ENCODE measurements at regions not wholly inside any gene's neighbourhood (a gene's known extent, or its start where the extent isn't known, plus 50 kb on each side); places are given as distances from the start of the nearest gene placed in this dataset.

DNA sequence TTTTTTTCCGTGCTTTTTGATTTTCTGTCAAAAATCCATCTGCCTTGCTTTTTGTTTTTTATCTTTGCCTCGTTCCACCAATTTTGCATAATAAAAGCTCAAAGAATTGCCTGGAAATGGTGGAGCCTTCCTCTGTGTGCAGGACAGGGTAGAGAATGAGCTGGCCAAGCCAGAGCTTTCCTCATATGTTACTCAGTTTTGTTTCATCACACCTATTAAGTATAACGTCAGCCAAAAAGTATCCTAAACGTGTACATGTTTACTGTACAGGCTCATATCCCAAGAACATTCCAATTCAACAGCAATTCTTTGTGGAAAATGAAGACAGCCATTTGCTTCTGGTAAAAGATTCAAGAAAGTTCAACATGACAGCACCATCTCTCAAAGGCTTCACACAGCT lies 191.2 kb upstream of the LMNTD1 start:
- no peaks in the 10 kb centered on the region for H3K79me2 ChIP-seq (ENCODE audit: insufficient read depth, low read length)
- no peak overlapping the region for H3K4me3 ChIP-seq (ENCODE audit: low read length, poor library complexity, severe bottlenecking)
- H2AFZ ChIP-seq (ENCODE audit: low read length), result peak overlapping the region; percentile 59; the same call in 1 of the 2 replicates
- no peaks in the 10 kb centered on the region for H3K27me3 ChIP-seq (ENCODE audit: insufficient read depth, low read length, poor library complexity, severe bottlenecking)
- H3K4me2 ChIP-seq (ENCODE audit: low read depth, low read length, poor library complexity, severe bottlenecking), result no peak overlapping the region
- H3F3A ChIP-seq (ENCODE audit: low read depth), result no peaks in the 10 kb centered on the region
- no peaks in the 10 kb centered on the region for H4K20me1 ChIP-seq (ENCODE audit: insufficient read depth, low read length, poor library complexity, severe bottlenecking)
- H3K9ac ChIP-seq (ENCODE audit: low read depth, low read length, poor library complexity, severe bottlenecking), result no peak overlapping the region
- no peak for TF ChIP-seq EZH2phosphoT487 (IDR thresholded peaks at IDR 0.05; ENCODE audit: borderline replicate concordance)
- TF ChIP-seq, protein P1, sequence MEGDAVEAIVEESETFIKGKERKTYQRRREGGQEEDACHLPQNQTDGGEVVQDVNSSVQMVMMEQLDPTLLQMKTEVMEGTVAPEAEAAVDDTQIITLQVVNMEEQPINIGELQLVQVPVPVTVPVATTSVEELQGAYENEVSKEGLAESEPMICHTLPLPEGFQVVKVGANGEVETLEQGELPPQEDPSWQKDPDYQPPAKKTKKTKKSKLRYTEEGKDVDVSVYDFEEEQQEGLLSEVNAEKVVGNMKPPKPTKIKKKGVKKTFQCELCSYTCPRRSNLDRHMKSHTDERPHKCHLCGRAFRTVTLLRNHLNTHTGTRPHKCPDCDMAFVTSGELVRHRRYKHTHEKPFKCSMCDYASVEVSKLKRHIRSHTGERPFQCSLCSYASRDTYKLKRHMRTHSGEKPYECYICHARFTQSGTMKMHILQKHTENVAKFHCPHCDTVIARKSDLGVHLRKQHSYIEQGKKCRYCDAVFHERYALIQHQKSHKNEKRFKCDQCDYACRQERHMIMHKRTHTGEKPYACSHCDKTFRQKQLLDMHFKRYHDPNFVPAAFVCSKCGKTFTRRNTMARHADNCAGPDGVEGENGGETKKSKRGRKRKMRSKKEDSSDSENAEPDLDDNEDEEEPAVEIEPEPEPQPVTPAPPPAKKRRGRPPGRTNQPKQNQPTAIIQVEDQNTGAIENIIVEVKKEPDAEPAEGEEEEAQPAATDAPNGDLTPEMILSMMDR (conservative IDR thresholded peaks at IDR 0.05; ENCODE audit: low read length), result no peak
- no peaks in the 10 kb centered on the region for H3K36me3 ChIP-seq (ENCODE audit: insufficient read depth, low read length)
- no peaks in the 10 kb centered on the region for H3K9me2 ChIP-seq (replicated peaks; ENCODE audit: low read depth, low read length)
- peaks cover 13% of the 10 kb centered on the region for H3K4me1 ChIP-seq (ENCODE audit: insufficient read depth, low read length, poor library complexity, severe bottlenecking)
- no peaks in the 10 kb centered on the region for H3K9me3 ChIP-seq (ENCODE audit: insufficient read depth, low read depth, low read length)

DNA sequence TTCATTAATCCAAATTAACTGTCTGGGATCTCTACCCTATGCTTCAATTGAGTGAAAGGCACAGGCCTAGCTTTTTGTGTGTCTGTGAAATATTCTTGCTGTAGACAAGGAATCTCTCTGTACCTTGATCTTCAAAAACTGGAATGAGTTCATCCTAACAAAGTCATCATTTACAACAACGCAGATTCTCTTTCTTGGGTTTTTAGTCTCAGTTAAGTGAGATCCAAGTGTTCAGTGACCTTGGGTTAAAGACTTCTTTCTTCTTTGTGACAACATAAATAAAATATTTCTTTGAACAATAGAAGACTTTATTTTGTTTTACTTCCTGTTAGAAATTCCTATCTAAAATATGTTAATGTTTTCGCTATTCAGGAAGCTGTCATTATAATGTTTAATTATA lies 192.2 kb upstream of the LMNTD1 start:
- Histone ChIP-seq H3K79me2 (ENCODE audit: insufficient read depth, low read length) (no peaks in the 10 kb centered on the region), H3K9me2 (replicated peaks; ENCODE audit: low read depth, low read length) (no peaks in the 10 kb centered on the region), H2AFZ (ENCODE audit: low read length) (peak overlapping the region; percentile 51; the same call in 1 of the 2 replicates), H3F3A (ENCODE audit: low read depth) (no peaks in the 10 kb centered on the region), H4K20me1 (ENCODE audit: insufficient read depth, low read length, poor library complexity, severe bottlenecking) (no peaks in the 10 kb centered on the region), H3K27me3 (ENCODE audit: insufficient read depth, low read length, poor library complexity, severe bottlenecking) (no peaks in the 10 kb centered on the region), H3K9me3 (ENCODE audit: insufficient read depth, low read depth, low read length) (no peaks in the 10 kb centered on the region), H3K4me2 (ENCODE audit: low read depth, low read length, poor library complexity, severe bottlenecking) (no peak overlapping the region), H3K4me1 (ENCODE audit: insufficient read depth, low read length, poor library complexity, severe bottlenecking) (peaks cover 13% of the 10 kb centered on the region), H3K4me3 (ENCODE audit: low read length, poor library complexity, severe bottlenecking) (no peak overlapping the region), H3K9ac (ENCODE audit: low read depth, low read length, poor library complexity, severe bottlenecking) (no peak overlapping the region), H3K36me3 (ENCODE audit: insufficient read depth, low read length) (no peaks in the 10 kb centered on the region)
- TF ChIP-seq, protein P1 (conservative IDR thresholded peaks at IDR 0.05; ENCODE audit: low read length), result no peak
- no peak for TF ChIP-seq EZH2phosphoT487 (IDR thresholded peaks at IDR 0.05; ENCODE audit: borderline replicate concordance)

DNA sequence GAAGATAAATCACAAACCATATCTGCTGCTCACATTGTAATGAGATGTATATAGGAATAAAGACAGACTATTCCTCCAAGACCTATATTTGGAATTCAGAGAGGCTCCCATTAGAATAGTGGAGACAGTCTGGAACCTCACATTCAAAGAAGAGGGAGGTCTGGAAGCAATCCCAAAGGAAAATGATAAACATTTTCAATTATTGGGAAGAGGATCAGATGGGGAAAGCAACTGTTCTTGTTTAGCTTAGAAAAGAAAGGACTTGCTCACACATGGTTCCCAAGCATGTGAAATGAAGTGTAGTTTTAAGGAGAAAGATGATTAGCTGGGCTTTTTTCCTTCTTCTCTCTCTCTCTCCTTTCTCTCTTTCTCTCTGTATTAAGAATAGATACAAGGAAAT lies 193.0 kb upstream of the LMNTD1 start:
- Histone ChIP-seq H3K36me3 (ENCODE audit: insufficient read depth, low read length) (no peaks in the 10 kb centered on the region), H3K79me2 (ENCODE audit: insufficient read depth, low read length) (no peaks in the 10 kb centered on the region), H2AFZ (ENCODE audit: low read length) (no peak overlapping the region), H3K27me3 (ENCODE audit: insufficient read depth, low read length, poor library complexity, severe bottlenecking) (no peaks in the 10 kb centered on the region), H3K4me1 (ENCODE audit: insufficient read depth, low read length, poor library complexity, severe bottlenecking) (peaks cover 13% of the 10 kb centered on the region), H4K20me1 (ENCODE audit: insufficient read depth, low read length, poor library complexity, severe bottlenecking) (no peaks in the 10 kb centered on the region), H3K9me3 (ENCODE audit: insufficient read depth, low read depth, low read length) (no peaks in the 10 kb centered on the region), H3K9me2 (replicated peaks; ENCODE audit: low read depth, low read length) (no peaks in the 10 kb centered on the region), H3K4me3 (ENCODE audit: low read length, poor library complexity, severe bottlenecking) (no peak overlapping the region), H3K9ac (ENCODE audit: low read depth, low read length, poor library complexity, severe bottlenecking) (no peak overlapping the region), H3K4me2 (ENCODE audit: low read depth, low read length, poor library complexity, severe bottlenecking) (no peak overlapping the region), H3F3A (ENCODE audit: low read depth) (no peaks in the 10 kb centered on the region)
- TF ChIP-seq, protein P1 (conservative IDR thresholded peaks at IDR 0.05; ENCODE audit: low read length), result no peak
- TF ChIP-seq EZH2phosphoT487 (IDR thresholded peaks at IDR 0.05; ENCODE audit: borderline replicate concordance), result no peak

Measured in Loucy (cell line).